Panc1 (cell line): ENCODE measurements at regions not wholly inside any gene's neighbourhood (a gene's known extent, or its start where the extent isn't known, plus 50 kb on each side); places are given as distances from the start of the nearest gene placed in this dataset.

ENCODE experiments used
- CTCF ChIP-seq: fragments of 450-650 bp; IDR thresholded peaks from 2 replicates; pipeline ENCODE4 v1.5.1; 2017; ENCODE audit warnings: mild to moderate bottlenecking
- POLR2AphosphoS5 ChIP-seq: IDR thresholded peaks from 2 replicates; pipeline ENCODE4 v1.6.1; 2012; ENCODE audit warnings: mild to moderate bottlenecking, low read depth, low read length, moderate library complexity
- SIN3A ChIP-seq: IDR thresholded peaks from 2 replicates; pipeline ENCODE4 v1.6.1; 2012; ENCODE audit warnings: low read depth, mild to moderate bottlenecking, low read length, moderate library complexity, borderline replicate concordance; ENCODE audit not compliant: insufficient read depth
- TCF7L2 ChIP-seq: IDR thresholded peaks from 2 replicates; pipeline ENCODE4 v1.6.1; 2011; ENCODE audit warnings: mild to moderate bottlenecking, low read depth, low read length, inconsistent platforms

- TF ChIP-seq CTCF (no peak), POLR2AphosphoS5 (no peak), TCF7L2 (no peak), SIN3A (no peak)
Observed at GRCh38 chr6:6712449-6713403, 124.2 kb downstream of the LY86 start.
